K562 (cell line): ENCODE measurements at regions not wholly inside any gene's neighbourhood (a gene's known extent, or its start where the extent isn't known, plus 50 kb on each side); places are given as distances from the start of the nearest gene placed in this dataset.

Experiments
- ATAC-seq: fragments of 200-7000 bp; cut with Tn5 transposase; 3 replicates; pipeline ENCODE4 v1.9.1; 2020; ENCODE audit warnings: moderate library complexity
- BruUV-seq: library from RNA; stranded (reverse); fragments of 400-500 nt; replicated peaks from 2 replicates; lab custom pipeline; 2021; lab: Mats Ljungman, UMichigan
- CTCF ChIA-PET: fragments of 300-600 bp; formaldehyde crosslinking; extraction: SDS; loops from one replicate; lab custom pipeline; 2021; ENCODE audit warnings: low intra/inter-chr PET ratio; lab: Yijun Ruan, JAX
- POLR2A ChIA-PET: fragments of 300-600, 350-650 bp; sonication (Branson Sonifier 250); formaldehyde crosslinking; extraction: SDS; loops from one replicate; lab custom pipeline; 2021; ENCODE audit warnings: antibody characterized with exemption, inconsistent platforms; lab: Yijun Ruan, JAX
- DNase-seq, 4 experiments: peaks; one replicate each; pipeline versions ENCODE4 v3.0.0 to v3.0.0-alpha.2; 2011 to 2018; ENCODE audit warnings: low spot score in 3 of 4, mixed read lengths in 3 of 4; ENCODE audit errors: extremely low read depth in 1 of 4
- FAIRE-seq: peaks from 2 replicates; lab custom pipeline; 2011; peaks lifted over from hg19 to GRCh38; lab: Jason Lieb, UNC
- H2AFZ ChIP-seq: 2 replicates; pipeline ENCODE4 v1.6.0; 2011; ENCODE audit warnings: low read depth, low read length, control low read depth, inconsistent platforms
- H3K27ac ChIP-seq: fragments of 200-600 bp; 3 replicates; pipeline ENCODE4 v1.8.0; 2011; ENCODE audit warnings: low read depth, mild to moderate bottlenecking, control low read depth, inconsistent platforms, low read length, moderate library complexity, mixed read lengths; ENCODE audit errors: extremely low read depth
- H3K27me3 ChIP-seq, 2 experiments: fragments of 300-600 bp in 1 of 2; 2 replicates in 1 of 2; 3 replicates in 1 of 2; pipeline versions ENCODE4 v1.6.0 to v1.8.0; 2011; ENCODE audit warnings: inconsistent platforms in 2 of 2, low read length in 2 of 2, mild to moderate bottlenecking in 1 of 2, mixed read lengths in 1 of 2, moderate library complexity in 1 of 2; ENCODE audit not compliant: control insufficient read depth in 2 of 2, insufficient read depth in 2 of 2
- H3K36me3 ChIP-seq: fragments of 300-600 bp; 3 replicates; pipeline ENCODE4 v1.8.0; 2011; ENCODE audit warnings: mild to moderate bottlenecking, low read length, inconsistent platforms; ENCODE audit not compliant: control insufficient read depth, insufficient read depth
- H3K4me1 ChIP-seq, 2 experiments: fragments of 200-600 bp in 1 of 2; replicated peaks in 1 of 2; 2 replicates in 1 of 2; 3 replicates in 1 of 2; pipeline versions ENCODE4 v1.5.1 to v1.8.0; 2011; ENCODE audit warnings: inconsistent platforms in 2 of 2, low read length in 2 of 2, mild to moderate bottlenecking in 1 of 2, mixed read lengths in 1 of 2, moderate library complexity in 1 of 2; ENCODE audit not compliant: control insufficient read depth in 2 of 2, insufficient read depth in 2 of 2
- H3K4me2 ChIP-seq: 2 replicates; pipeline ENCODE4 v1.6.1; 2011; ENCODE audit warnings: low read length, control low read depth, inconsistent platforms, mixed read lengths; ENCODE audit not compliant: insufficient read depth
- H3K4me3 ChIP-seq: fragments of 200-600 bp; sonication (generic), shearing (Covaris generic); 2 replicates; pipeline ENCODE4 v1.5.1; 2016; ENCODE audit warnings: control low read depth, inconsistent platforms
- H3K79me2 ChIP-seq: fragments of 200-600 bp; 3 replicates; pipeline ENCODE4 v1.8.0; 2011; ENCODE audit warnings: low read length, inconsistent platforms; ENCODE audit not compliant: control insufficient read depth, insufficient read depth
- H3K9ac ChIP-seq, 2 experiments: 2 replicates each; pipeline versions ENCODE4 v1.6.0 to v1.6.1; 2011; ENCODE audit warnings: low read depth in 2 of 2, low read length in 2 of 2, control low read depth in 1 of 2, inconsistent platforms in 1 of 2, mild to moderate bottlenecking in 1 of 2, mixed read lengths in 1 of 2; ENCODE audit not compliant: insufficient read depth in 1 of 2
- H3K9me1 ChIP-seq: one replicate; pipeline ENCODE4 v1.6.0; 2011; ENCODE audit warnings: inconsistent platforms, mild to moderate bottlenecking, low read length, moderate library complexity; ENCODE audit not compliant: control insufficient read depth, insufficient read depth
- H3K9me3 ChIP-seq: replicated peaks from 2 replicates; pipeline ENCODE4 v1.5.1; 2011; ENCODE audit warnings: low read depth, low read length, inconsistent platforms; ENCODE audit not compliant: control insufficient read depth, insufficient read depth
- H4K20me1 ChIP-seq: replicated peaks from 2 replicates; pipeline ENCODE4 v1.6.1; 2011; ENCODE audit warnings: low read length, inconsistent platforms, mixed read lengths; ENCODE audit not compliant: control insufficient read depth, insufficient read depth
- CREB1 ChIP-seq, 2 experiments: sonication (generic) in 1 of 2; formaldehyde crosslinking in 1 of 2; IDR thresholded peaks; 2 replicates each; pipeline versions ENCODE4 v1.6.1 to v1.8.0; 2012 to 2022; ENCODE audit warnings: inconsistent platforms in 1 of 2, mild to moderate bottlenecking in 1 of 2, missing genetic modification reagents in 1 of 2, moderate library complexity in 1 of 2
- EP400 ChIP-seq: fragments of 450-650 bp; IDR thresholded peaks from 2 replicates; pipeline ENCODE4 v1.6.1; 2017; ENCODE audit warnings: antibody characterized with exemption, mild to moderate bottlenecking, moderate library complexity
- FIP1L1 ChIP-seq: fragments of 200-400 bp; formaldehyde crosslinking; IDR thresholded peaks from 2 replicates; pipeline ENCODE4 v1.6.1; 2018; ENCODE audit warnings: mild to moderate bottlenecking, low read depth, low read length; ENCODE audit not compliant: poor library complexity, severe bottlenecking
- FOSL1 ChIP-seq: fragments of 200-800 bp; sonication (Bioruptor generic); conservative IDR thresholded peaks from 2 replicates; pipeline ENCODE4 v1.6.1; 2016; ENCODE audit warnings: missing genetic modification characterization, missing compliant biosample characterization
- GATAD2B ChIP-seq: fragments of 450-650 bp; IDR thresholded peaks from 2 replicates; pipeline ENCODE4 v1.6.1; 2017; ENCODE audit warnings: mild to moderate bottlenecking, borderline replicate concordance
- HSF4 ChIP-seq: fragments of 250-450 bp; sonication (Bioruptor Pico); IDR thresholded peaks from 2 replicates; pipeline ENCODE4 v2.1.2; 2022; ENCODE audit warnings: mild to moderate bottlenecking, moderate library complexity, borderline replicate concordance
- ILF3 ChIP-seq: fragments of 450-650 bp; IDR thresholded peaks from 2 replicates; pipeline ENCODE4 v1.6.1; 2018; ENCODE audit warnings: antibody characterized with exemption, mild to moderate bottlenecking, moderate library complexity, borderline replicate concordance
- IRF9 ChIP-seq: fragments of 450-650 bp; IDR thresholded peaks from 2 replicates; pipeline ENCODE4 v1.6.1; 2016; ENCODE audit warnings: missing biosample characterization, missing genetic modification characterization
- KHSRP ChIP-seq: fragments of 450-650 bp; IDR thresholded peaks from 2 replicates; pipeline ENCODE4 v1.6.1; 2017
- NFRKB ChIP-seq: fragments of 450-650 bp; IDR thresholded peaks from 2 replicates; pipeline ENCODE4 v1.6.1; 2016; ENCODE audit warnings: low read depth
- PBX2 ChIP-seq, 2 experiments: IDR thresholded peaks in 1 of 2; conservative IDR thresholded peaks in 1 of 2; 2 replicates each; pipeline ENCODE4 v1.6.1; 2016; ENCODE audit warnings: low read depth in 2 of 2, mild to moderate bottlenecking in 1 of 2, missing compliant biosample characterization in 1 of 2, missing genetic modification characterization in 1 of 2, moderate library complexity in 1 of 2
- PHTF2 ChIP-seq: fragments of 250-450 bp; sonication (Bioruptor Pico); IDR thresholded peaks from 2 replicates; pipeline ENCODE4 v1.5.0; 2021; ENCODE audit warnings: mild to moderate bottlenecking
- PRPF4 ChIP-seq: fragments of 200-400 bp; formaldehyde crosslinking; IDR thresholded peaks from one replicate; pipeline ENCODE4 v1.6.1; 2017; ENCODE audit warnings: low read length, low read depth, mild to moderate bottlenecking; ENCODE audit not compliant: insufficient read depth, poor library complexity, severe bottlenecking
- RBFOX2 ChIP-seq: fragments of 200-400 bp; formaldehyde crosslinking; IDR thresholded peaks from 2 replicates; pipeline ENCODE4 v1.6.1; 2017; ENCODE audit warnings: low read depth, mild to moderate bottlenecking, low read length, moderate library complexity
- RBM39 ChIP-seq: fragments of 200-400 bp; formaldehyde crosslinking; optimal IDR thresholded peaks from 2 replicates; pipeline ENCODE3; 2018; ENCODE audit warnings: low read depth, low read length
- RNF2 ChIP-seq: sonication (generic); IDR thresholded peaks from 2 replicates; pipeline ENCODE4 v1.6.1; 2016
- TFE3 ChIP-seq: fragments of 450-650 bp; formaldehyde crosslinking; IDR thresholded peaks from 2 replicates; pipeline ENCODE4 v1.4.0; 2020; ENCODE audit warnings: mild to moderate bottlenecking, mixed read lengths
- ZFX ChIP-seq: sonication (generic); formaldehyde crosslinking; IDR thresholded peaks from 2 replicates; pipeline ENCODE4 v1.8.0; 2022; ENCODE audit warnings: mild to moderate bottlenecking, missing genetic modification reagents, moderate library complexity
- ZNF57 ChIP-seq: fragments of 450-650 bp; formaldehyde crosslinking; IDR thresholded peaks from 2 replicates; pipeline ENCODE4 v1.4.0; 2020; ENCODE audit warnings: mild to moderate bottlenecking, moderate library complexity
- WGBS: fragments of 100-300 bp; shearing (Covaris generic); methylation state at CpG from one replicate; pipeline ENCODE4 v1.1.6; 2016; ENCODE audit warnings: low coverage, mixed read lengths; ENCODE audit not compliant: insufficient coverage; ENCODE audit errors: missing lambda C conversion rate; 5-methylcytosine and 5-hydroxymethylcytosine counted together
- in situ Hi-C: fragments of 300-500 bp; cut with MboI; formaldehyde crosslinking; loops from 4 replicates; pipeline ENCODE4 v1.15.0; 2018; ENCODE audit warnings: inconsistent platforms, mixed read lengths
- intact Hi-C: fragments of 100-400 bp; cut with micrococcal nuclease; formaldehyde crosslinking; loops from 2 replicates; pipeline ENCODE4 v1.14.2; 2022

GRCh38 chr3:140768941-140769340 is 91.1 kb downstream of the TRIM42 start:
- ATAC-seq (no peak), DNase-seq (no peak), FAIRE-seq (no peak)
- 0% methylated on average over 2 of the region's 2 CpGs for WGBS
- Histone ChIP-seq H3K4me1 (no peaks in the 10 kb centered on the region), H3K4me2 (no peak overlapping the region), H3K4me3 (no peak overlapping the region), H2AFZ (no peak overlapping the region), H3K27ac (no peak overlapping the region), H3K9ac (no peak overlapping the region), H3K9me3 (no peaks in the 10 kb centered on the region), H3K9me1 (no peaks in the 10 kb centered on the region), H4K20me1 (0 out of 2 replicates have a peak, but pooled peaks cover 3% of the 10 kb centered on the region), H3K36me3 (no peaks in the 10 kb centered on the region), H3K79me2 (no peaks in the 10 kb centered on the region), H3K27me3 (no peaks in the 10 kb centered on the region)
- POLR2A ChIA-PET, result no interaction called here
- BruUV-seq, result no TSS peak
- TF ChIP-seq KHSRP (no peak), ZNF57 (CRISPR knock-in tag) (no peak), PHTF2 (no peak), NFRKB (no peak), PBX2 (CRISPR knock-in tag; IDR thresholded peaks at IDR 0.05; ENCODE audit: low read depth) (no peak), PBX2 (tag; conservative IDR thresholded peaks at IDR 0.05; ENCODE audit: low read depth) (no peak), IRF9 (no peak), ZFX (CRISPR knock-in tag) (no peak), RNF2 (no peak), CREB1 (IDR thresholded peaks at IDR 0.05) (no peak), CREB1 (CRISPR knock-in tag; IDR thresholded peaks at IDR 0.05) (no peak), FIP1L1 (no peak), HSF4 (no peak), GATAD2B (no peak), RBM39 (no peak), EP400 (no peak), RBFOX2 (no peak), ILF3 (no peak), PRPF4 (no peak), FOSL1 (no peak), TFE3 (CRISPR knock-in tag) (no peak)
- intact Hi-C loops, result no loop called here
- in situ Hi-C loops, result no loop called here
- CTCF ChIA-PET, result no interaction called here
